GM18517 (cell line): ENCODE measurements at regions not wholly inside any gene's neighbourhood (a gene's known extent, or its start where the extent isn't known, plus 50 kb on each side); places are given as distances from the start of the nearest gene placed in this dataset.
"Not testable (repeated sequence)": the region's sequence is repeated elsewhere in the genome, so short reads cannot be mapped to it uniquely, and the experiment has no call there.

Experiments used
- ATAC-seq: cut with Tn5 transposase; IDR thresholded peaks from one replicate; pipeline ENCODE4 v1.9.1; 2021; ENCODE audit warnings: mild to moderate bottlenecking, moderate library complexity; ENCODE audit not compliant: unreplicated experiment

DNA sequence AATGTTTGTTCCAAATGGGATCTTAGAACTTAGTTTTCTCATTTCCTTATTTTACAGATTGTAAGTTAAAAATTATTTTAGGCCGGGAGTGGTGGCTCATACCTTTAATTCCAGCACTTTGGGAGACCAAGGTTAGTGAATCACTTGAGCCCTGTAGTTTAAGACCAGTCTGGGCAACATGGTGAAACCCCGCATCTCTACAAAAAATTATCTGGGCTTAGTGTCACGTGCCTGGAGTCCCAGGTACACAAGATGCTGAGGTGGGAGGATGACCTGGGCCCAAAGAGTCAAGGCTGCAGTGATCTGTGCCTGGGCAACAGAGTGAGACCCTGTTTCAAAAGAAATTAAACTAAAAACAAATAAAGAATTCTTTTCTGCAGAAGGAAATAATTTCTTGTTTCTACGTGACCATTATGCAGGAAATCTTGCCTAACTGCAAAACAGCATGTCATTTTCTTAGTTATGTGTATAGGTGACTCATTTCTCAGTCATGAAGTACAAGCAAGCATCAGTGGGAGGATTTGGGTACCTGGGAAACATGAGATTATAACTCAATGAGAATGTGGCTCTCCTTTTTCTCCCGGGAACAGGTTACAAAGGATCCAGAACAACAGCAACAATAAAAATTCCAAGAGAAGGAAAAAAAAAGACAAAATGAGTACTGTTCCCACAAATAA, 375.1 kb upstream of the ST8SIA4 start:
- no peak for ATAC-seq

DNA sequence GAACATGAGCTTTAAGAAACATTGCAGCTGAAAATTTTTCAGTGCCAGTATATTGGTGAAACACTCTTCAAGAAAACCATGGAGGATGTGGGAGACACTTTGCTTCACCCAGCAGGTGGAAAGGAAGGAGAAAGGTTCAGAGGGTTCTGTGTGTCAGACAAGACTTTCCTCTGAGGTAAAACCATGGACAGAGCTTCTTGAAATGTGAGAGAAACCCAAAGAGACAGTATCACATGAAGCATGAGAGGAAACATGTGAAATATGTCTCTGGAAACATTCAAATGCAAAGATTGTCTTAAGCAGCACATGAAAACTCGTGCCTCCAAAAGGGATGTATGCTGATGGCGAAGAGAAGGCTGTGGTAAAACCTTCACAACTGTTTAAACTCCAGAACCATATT, 368.9 kb upstream of the ST8SIA4 start:
- ATAC-seq: no peak

DNA sequence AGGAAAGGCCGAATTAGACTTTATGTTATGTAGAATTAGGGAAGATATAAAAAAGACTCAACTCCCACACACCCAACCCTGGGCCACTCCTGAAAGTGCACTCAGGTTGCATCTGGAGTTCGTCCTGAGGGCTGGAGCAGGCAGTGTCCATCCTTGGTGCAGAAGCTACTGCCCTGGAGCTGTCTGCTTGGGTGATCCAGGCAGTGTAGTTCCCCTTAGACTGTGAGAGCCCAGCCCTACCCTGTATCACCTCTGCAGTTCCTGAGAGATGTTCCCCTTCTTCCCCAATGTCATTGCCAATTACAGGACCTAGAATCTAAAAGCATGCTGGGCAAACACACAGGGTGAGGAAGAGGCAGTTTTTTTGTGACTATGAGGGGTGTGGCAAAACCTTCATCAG, 368.3 kb upstream of the ST8SIA4 start:
- ATAC-seq: no peak

DNA sequence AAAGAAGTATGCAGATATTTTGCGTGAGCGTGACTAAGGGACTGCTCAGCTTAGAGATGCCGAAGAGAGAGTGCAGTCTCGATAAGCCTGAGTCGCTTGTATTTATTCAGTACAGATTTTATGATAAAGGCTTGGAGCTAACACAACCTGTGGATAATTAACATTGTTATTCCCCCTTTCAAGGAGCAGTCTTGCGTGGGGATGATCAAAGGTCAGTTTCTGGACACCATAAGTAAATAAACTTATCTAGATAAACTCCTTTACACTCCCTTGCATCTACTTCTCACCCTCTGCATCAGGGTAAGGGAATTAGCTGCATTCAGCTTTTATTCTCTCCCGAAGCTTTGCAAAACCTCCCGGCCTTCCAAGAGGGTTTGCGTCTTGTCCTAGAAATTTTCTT, 357.8 kb upstream of the ST8SIA4 start:
- ATAC-seq: no peak

DNA sequence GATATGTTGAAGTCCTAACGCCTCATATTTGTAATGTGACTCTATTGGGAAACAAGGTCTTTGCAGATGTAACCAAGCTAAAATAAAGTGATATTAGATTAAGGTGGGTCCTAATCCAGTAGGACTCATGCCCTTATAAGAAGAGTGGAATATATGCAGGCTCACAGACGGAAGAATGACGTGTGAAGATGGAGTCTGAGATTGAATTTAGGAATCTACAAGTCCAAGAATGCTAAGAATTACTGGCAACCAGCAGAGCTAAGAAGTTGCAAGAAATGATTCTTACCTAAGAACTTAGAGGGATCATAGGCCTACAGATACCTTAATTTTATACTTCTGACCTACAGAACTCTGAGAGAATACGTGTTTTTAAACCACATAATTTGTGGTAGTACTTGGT, 350.0 kb upstream of the ST8SIA4 start:
- no peak for ATAC-seq

DNA sequence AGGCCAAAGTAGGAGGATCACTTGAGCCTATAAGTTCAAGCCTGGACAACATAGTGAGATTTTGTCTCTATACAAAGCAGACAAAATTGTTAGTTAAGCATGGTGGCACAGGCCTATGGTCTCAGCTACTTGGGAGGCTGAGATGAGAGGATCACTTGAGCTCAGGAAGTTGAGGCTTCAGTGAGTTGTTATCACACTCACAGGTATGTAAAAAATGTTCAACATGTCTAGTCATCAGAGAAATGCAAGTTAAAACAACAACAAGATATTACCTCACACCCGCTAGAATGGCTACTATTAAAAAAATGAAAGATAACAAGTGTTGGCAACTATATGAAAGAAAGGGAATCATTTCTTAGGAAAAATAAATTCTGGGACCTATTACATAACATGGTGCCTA, 341.5 kb upstream of the ST8SIA4 start:
- no peak for ATAC-seq

DNA sequence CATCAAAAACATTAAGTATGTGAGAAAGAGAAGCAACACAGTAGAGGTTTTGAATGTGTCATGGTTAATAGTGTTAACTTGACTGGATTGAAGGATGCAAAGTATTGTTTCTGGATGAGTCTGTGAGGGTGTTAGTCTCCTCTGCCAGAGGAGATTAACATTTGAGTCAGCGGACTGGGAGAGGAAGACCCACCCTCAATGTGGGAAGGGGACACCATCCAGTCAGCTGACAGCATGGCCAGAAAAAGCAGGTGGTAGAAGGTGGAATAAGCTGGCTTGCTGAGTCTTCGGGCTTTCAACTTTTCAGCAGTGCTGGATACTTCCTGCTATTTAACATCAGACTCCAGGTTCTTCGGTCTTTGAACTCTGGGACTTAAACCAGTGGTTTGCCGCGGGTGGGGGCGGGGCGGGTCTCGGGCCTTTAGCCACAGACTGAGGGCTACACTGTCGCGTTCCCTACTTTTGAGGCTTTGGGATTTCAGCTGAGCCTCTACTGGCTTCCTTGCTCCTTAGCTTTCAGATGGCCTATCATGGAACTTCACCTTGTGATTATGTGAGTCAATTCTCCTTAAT, 309.9 kb upstream of the ST8SIA4 start:
- no peak for ATAC-seq

DNA sequence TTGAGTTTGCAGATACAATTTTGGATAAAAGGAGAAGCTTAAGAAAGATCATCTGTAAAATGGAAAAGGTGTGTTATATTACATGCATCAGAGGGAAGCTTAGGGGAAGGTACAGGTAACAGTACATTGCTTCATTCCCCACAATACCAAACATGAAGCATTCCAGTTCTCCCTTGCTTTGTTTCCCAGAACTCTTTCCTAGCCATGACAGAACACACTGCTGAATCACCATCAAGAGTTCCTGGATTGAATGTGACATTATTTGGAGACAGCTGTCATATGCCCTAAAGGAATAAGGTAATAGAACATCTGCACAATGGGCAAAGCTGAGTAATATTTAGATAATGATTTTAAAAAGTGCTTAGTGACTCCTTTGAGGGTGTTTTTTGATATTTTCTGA, 303.5 kb upstream of the ST8SIA4 start:
- ATAC-seq: no peak

DNA sequence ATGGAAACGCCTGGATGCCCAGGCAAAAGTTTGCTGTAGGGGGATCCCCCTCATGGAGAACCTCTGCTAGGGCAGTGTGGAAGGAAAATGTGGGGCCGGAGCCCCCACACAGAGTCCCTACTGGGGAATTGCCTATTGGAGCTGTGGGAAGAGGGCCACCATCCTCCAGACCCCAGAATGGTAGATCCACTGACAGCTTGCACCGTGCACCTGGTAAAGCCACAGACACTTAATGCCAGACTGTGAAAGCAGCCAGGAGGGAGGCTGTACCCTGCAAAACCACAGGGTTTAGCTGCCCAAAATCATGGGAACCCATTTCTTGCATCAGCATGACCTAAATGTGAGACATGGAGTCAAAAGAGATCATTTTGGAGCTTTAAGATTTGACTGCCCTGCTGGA, 302.0 kb upstream of the ST8SIA4 start:
- not testable (repeated sequence) for ATAC-seq

DNA sequence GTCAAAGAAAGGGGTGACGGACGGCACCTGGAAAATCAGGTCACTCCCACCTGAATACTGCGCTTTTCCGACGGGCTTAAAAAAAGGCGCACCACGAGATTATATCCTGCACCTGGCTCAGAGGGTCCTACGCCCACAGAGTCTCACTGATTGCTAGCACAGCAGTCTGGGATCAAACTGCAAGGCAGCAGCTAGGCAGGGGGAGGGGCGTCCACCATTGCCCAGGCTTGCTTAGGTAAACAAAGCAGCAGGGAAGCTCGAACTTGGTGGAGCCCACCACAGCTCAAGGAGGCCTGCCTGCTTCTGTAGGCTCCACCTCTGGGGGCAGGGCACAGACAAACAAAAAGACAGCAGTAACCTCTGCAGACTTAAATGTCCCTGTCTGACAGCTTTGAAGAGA, 277.3 kb upstream of the ST8SIA4 start:
- not testable (repeated sequence) for ATAC-seq

DNA sequence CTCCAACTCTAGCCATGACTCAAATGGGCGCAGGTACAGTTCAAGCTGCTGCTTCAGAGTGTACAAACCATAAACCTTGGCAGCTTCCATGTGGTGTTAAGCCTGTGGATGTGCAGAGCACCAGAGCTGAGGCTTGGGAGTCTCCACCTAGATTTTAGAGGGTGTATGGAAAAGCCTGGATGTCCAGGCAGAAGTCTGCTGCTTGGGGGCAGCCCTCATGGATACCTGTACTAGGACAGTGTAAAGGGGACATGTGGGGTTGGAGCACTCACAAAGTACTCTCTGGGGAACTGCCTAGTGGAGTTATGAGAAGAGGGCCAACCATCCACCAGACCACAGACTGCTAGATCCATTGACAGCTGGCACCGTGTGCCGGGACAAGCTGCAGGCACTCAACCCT, 273.5 kb upstream of the ST8SIA4 start:
- no peak for ATAC-seq

DNA sequence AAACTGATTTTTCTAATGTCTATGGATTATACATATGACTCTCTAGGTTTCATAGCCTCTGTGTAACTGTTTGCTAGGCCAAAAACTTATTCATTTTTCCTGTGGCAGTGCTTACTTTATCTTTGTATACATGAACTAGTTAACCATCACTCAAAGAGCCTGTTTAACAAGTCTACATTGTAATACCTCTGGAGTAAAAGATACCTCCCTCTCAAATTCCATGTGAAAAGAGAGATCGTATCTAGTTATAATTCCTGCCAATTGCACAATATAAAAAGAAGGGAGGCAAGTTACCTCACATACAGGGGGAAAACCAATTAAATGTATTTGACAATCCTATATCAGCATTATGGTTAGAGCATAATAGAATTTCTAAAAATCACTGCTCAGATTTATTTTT, 271.9 kb upstream of the ST8SIA4 start:
- ATAC-seq: no peak

DNA sequence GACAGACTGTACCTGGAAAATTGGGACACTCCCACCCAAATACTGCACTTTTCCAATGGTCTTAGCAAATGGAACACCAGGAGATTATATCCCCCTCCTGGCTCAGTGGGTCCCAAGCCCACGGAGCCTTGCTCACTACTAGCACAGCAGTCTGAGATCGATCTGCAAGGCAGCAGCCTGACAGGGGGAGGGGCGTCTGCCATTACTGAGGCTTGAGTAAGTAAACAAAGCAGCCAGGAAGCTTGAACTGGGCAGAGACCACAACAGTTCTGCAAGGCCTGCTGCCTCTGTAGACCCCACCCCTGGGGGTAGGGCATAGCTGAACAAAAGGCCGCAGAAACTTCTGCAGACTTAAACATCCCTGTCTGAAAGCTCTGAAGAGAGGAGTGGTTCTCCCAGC, 260.0 kb upstream of the ST8SIA4 start:
- ATAC-seq: no peak

DNA sequence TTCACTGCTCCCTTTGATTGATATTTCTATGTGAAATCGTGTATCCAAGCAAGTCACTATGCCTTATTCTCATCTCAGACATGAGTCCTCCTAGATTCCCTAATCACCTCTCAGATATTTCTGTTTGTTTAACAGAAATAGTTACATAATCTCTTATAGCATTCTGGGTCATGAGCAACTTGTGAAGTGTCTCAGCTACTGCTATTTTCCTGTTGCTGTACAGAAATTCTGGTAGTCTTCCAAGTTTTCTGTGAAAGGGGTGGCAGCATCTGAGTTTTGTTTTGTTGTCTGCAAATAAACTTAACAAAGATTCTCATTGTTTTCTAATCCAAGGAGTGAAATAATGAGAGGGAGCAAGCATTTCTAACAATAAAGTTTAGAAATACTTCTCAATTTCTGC, 256.9 kb upstream of the ST8SIA4 start:
- no peak for ATAC-seq

DNA sequence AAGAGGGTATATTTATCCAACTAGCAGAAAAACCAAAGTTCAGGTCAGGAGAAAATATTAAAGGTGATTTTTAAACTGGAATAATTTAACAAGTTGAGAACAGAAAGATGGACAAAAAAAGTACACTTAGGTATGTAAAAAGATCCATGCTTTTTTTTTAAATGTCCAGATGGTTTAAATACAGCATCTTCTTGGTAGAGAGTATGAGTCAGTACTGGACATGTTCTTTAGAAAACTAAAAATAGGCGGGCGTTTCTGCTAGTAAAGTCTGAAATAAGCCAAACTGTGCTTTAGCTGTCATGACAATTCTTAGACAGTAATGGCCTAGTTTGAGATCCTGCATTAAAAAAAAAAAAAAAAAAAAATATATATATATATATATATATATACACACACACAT, 255.9 kb upstream of the ST8SIA4 start:
- no peak for ATAC-seq

DNA sequence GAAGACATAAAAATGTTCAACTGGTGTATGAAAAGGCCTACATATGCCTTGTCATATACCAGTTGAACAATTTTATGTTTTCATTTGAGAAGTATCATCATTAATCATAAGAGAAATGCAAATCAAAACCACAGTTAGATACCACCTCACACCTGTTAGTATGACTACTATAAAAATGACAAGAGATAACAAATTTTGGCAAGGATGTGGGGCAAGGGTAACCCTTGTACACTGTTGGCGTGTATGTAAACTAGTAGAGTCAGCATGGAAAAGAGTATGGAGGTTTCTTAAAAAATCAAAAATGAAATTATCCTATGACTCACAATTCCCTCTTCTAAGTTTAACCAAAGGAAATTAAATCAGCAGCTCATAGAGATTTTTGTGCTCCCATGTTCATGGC, 250.4 kb upstream of the ST8SIA4 start:
- ATAC-seq: no peak

DNA sequence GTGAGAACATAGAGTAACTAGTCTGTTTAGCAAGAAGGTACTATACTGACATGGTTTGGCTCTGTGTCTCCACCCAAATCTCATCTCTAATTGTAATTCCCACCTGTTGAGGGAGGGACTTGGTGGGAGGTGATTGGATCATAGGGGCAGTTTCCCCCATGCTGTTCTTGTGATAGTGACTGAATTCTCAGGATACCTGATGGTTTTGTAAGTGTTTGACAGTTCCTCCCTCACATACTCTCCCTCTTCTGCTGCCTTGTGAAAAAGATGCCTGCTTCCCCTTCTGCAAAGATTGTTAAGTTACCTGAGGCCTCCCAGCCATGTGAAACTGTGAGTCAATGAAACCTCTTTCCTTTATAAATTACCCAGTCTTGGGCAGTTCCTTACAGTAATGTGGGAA, 240.4 kb upstream of the ST8SIA4 start:
- no peak for ATAC-seq

DNA sequence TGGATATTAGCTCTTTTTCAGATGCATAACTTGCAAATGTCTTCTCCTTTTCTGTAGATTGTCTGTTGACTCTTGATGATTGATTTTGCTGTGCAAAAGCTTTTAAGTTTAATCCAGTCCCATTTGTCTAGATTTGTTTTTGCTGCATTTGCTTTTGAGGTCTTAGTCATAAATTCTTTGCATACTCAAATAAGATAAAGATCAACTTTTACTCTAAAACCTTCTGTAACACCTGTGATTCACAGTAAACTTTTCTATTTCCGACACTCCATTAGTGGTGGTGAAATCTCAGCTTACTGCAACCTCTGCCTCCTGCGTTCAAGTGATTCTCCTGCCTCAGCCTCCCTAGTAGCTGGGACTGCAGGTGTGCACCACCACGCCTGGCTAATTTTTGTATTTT, 239.0 kb upstream of the ST8SIA4 start:
- ATAC-seq: no peak

DNA sequence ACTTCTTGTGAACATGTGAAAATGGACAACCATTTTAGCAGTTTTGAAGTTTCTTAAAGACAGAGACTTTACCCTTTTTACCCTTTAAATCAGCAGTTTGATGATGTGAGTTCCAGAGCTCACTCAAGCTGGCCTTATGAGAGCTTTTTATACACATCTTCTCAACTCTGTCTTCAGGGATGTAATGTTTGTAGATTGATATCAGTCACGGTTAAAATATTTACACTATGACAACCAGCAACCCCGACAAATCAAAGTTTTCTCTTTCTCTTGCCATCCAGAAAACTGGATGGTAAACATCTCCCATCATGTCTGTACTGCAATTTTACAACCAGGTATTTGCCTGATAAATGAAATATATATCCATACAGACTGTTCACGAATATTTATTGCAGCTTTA, 233.4 kb upstream of the ST8SIA4 start:
- no peak for ATAC-seq

DNA sequence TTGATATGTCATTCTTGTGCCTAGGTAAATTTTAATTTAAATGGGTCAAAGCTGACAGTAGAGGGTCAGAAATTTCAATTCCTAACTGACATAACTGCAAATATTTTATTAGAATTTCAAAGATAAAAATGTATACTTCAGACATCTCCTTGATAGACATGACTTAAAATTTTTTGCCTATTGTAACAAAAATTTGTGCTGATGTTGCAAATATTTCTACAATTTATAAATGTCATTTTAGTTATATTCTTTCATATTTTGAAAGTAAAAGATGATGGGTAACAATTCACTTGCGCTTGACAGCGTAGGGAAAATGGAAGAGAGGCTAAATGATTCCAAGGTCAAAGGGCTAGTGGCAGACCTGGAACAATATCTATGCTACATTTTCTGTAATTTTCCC, 220.3 kb upstream of the ST8SIA4 start:
- no peak for ATAC-seq

DNA sequence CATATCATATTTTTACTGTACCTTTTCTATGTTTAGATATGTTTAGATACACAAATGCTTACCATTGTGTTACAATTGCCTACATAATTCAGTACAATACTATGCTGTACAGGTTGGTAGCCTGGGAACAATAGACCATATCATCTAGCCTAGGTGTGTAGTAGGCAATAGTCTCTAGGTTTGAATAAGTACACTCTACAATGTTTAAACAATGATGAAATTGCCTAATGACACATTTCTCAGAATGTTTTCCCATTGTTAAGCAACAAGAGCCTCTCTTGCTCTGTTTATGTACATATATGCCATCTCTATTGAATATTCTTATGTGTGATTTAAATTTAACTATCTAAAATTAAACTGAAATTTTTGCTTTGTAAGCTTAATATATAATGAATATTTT, 209.6 kb upstream of the ST8SIA4 start:
- ATAC-seq: no peak

DNA sequence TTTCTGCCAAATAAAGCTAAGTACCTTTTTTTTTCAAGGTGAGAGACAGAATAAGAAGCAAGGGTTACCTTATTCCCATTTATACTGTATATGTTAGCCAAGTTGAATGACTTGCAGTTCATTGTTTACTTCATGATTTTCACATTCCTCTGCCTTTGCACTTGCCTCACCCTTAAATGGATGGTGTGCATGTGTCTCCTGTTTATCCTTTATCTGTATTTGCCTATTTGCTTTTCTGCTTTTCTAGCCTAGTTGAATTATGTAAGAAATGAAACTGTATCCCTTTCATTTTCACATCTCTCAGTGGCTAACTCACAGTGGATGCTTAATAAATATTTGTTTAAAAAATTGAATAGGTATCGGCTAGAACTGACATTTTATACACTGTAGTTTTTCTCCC, 200.8 kb upstream of the ST8SIA4 start:
- ATAC-seq: no peak

DNA sequence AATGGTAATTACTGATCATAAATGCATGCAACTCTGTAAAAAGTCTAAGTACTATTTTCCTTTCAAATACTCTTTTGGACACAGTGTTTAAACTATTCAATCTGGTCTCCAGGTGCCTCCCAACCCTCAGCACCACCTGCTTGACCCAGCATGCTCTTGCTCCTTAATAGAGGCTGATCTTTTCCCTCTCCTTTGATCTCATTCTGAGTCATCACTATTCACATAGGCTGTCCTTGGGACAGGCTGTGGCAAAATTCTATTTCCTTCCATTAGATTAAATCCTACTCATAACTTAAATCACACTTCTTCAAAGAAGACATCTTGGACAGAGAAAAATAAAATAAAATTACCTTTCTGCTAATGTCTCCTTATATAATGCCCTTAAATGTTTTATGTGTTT, 199.4 kb upstream of the ST8SIA4 start:
- ATAC-seq: no peak
